GM12892 (cell line): ENCODE measurements at regions not wholly inside any gene's neighbourhood (a gene's known extent, or its start where the extent isn't known, plus 50 kb on each side); places are given as distances from the start of the nearest gene placed in this dataset.

ENCODE experiments used
- POLR2A ChIP-seq: IDR thresholded peaks from 2 replicates; pipeline ENCODE4 v1.6.1; 2011; ENCODE audit warnings: low read depth, low read length, control low read depth
- POLR2AphosphoS5 ChIP-seq: IDR thresholded peaks from 2 replicates; pipeline ENCODE4 v1.6.1; 2011; ENCODE audit warnings: low read depth, low read length, control low read depth

DNA sequence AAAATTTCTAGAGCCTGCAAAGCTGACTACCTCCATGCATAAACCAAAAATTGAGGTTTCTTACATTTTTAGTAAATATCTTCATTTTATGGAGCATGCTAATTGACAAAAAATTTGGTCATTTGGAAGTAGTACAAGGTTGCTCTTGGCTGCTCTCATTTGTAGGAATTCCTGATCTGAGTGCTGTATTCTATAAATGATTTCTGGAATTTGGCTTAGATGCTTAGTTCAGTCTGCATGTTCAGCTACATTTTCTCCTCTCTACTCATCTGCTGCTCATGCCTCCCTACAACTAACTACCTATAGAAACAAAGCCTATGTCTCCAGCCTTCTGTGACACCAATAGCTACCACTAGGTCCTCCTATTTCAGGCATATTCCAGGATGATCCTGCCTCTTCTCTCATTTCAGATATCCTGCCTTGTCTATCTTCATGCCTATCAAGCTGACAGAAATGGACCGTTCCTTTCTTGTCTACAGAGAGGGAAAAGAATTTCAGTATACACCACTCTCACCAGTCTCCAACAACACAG, 901.1 kb downstream of the TBL1XR1 start:
- TF ChIP-seq POLR2A (no peak), POLR2AphosphoS5 (no peak)
